PC-3 (cell line): ENCODE measurements at regions not wholly inside any gene's neighbourhood (a gene's known extent, or its start where the extent isn't known, plus 50 kb on each side); places are given as distances from the start of the nearest gene placed in this dataset.

Experiments used
- CTCF ChIP-seq: fragments of 300-600 bp; sonication (generic); conservative IDR thresholded peaks from 2 replicates; pipeline ENCODE4 v1.5.1; 2017; ENCODE audit warnings: antibody characterized with exemption, low read depth, mild to moderate bottlenecking, low read length
- EZH2 ChIP-seq: fragments of 300-600 bp; sonication (generic); IDR thresholded peaks from one replicate; pipeline ENCODE4 v1.6.1; 2017; ENCODE audit warnings: antibody characterized with exemption, mild to moderate bottlenecking, low read length; ENCODE audit not compliant: unreplicated experiment

GRCh38 chr4:145988628-145989027 is 50.0 kb upstream of the ZNF827 start:
- TF ChIP-seq CTCF (no peak), EZH2 (no peak)
